GM12891 (cell line): ENCODE measurements at regions not wholly inside any gene's neighbourhood (a gene's known extent, or its start where the extent isn't known, plus 50 kb on each side); places are given as distances from the start of the nearest gene placed in this dataset.

Source experiments
- PAX5 ChIP-seq: IDR thresholded peaks from 2 replicates; pipeline ENCODE4 v1.6.1; 2011; ENCODE audit warnings: low read length, moderate library complexity, mild to moderate bottlenecking; ENCODE audit not compliant: insufficient read depth, severe bottlenecking
- POLR2A ChIP-seq: IDR thresholded peaks from 2 replicates; pipeline ENCODE4 v1.6.1; 2011; ENCODE audit warnings: low read depth, low read length, control low read depth
- POLR2AphosphoS5 ChIP-seq: IDR thresholded peaks from 2 replicates; pipeline ENCODE4 v1.6.1; 2011; ENCODE audit warnings: low read depth, low read length, control low read depth
- POU2F2 ChIP-seq: IDR thresholded peaks from 2 replicates; pipeline ENCODE4 v1.6.1; 2011; ENCODE audit warnings: low read depth, mild to moderate bottlenecking, control low read depth, low read length, moderate library complexity
- SPI1 ChIP-seq: IDR thresholded peaks from 2 replicates; pipeline ENCODE4 v1.6.1; 2011; ENCODE audit warnings: low read depth, low read length, control low read depth
- TAF1 ChIP-seq: IDR thresholded peaks from 2 replicates; pipeline ENCODE4 v1.6.1; 2011; ENCODE audit warnings: low read depth, low read length, control low read depth

- TF ChIP-seq POLR2AphosphoS5: no peak
- no peak for TF ChIP-seq TAF1
- TF ChIP-seq POLR2A: no peak
- TF ChIP-seq SPI1: no peak
- no peak for TF ChIP-seq PAX5
- no peak for TF ChIP-seq POU2F2
Measured at GRCh38 chr5:169354921-169355320, 54.0 kb upstream of the SLIT3 start.
